Endothelial cell of umbilical vein (primary cell): ENCODE measurements at regions not wholly inside any gene's neighbourhood (a gene's known extent, or its start where the extent isn't known, plus 50 kb on each side); places are given as distances from the start of the nearest gene placed in this dataset.
A peak's percentile ranks its signal among the peaks of the same experiment; 100 is the strongest.

Source experiments
- BruUV-seq: library from RNA; stranded (reverse); fragments of 400-500 nt; replicated peaks from 2 replicates; lab custom pipeline; 2021; lab: Mats Ljungman, UMichigan
- CTCF ChIA-PET: fragments of 300-600, 350-600 bp; sonication (Branson Sonifier 250); formaldehyde crosslinking; loops from one replicate; lab custom pipeline; 2021; ENCODE audit warnings: antibody characterized with exemption, inconsistent platforms; lab: Charles Lee
- POLR2A ChIA-PET: fragments of 300-600, 350-600 bp; sonication (Branson Sonifier 250); formaldehyde crosslinking; loops from one replicate; lab custom pipeline; 2021; ENCODE audit warnings: antibody characterized with exemption, inconsistent platforms; lab: Charles Lee
- DNase-seq: peaks from one replicate; pipeline ENCODE4 v3.0.0-alpha.2; 2011; ENCODE audit warnings: low read depth, low spot score
- FAIRE-seq: peaks from 2 replicates; lab custom pipeline; 2011; peaks lifted over from hg19 to GRCh38; lab: Jason Lieb, UNC
- H2AFZ ChIP-seq: 2 replicates; pipeline ENCODE4 v1.6.0; 2012; ENCODE audit warnings: low read depth, low read length, control low read depth, inconsistent platforms
- H3K27ac ChIP-seq: 2 replicates; pipeline ENCODE4 v1.5.1; 2011; ENCODE audit warnings: low read depth, mild to moderate bottlenecking, control low read depth, low read length, moderate library complexity; ENCODE audit not compliant: insufficient read depth
- H3K27me3 ChIP-seq, 2 experiments: 2 replicates each; pipeline versions ENCODE4 v1.6.0 to v1.6.1; 2011; ENCODE audit warnings: low read length in 2 of 2, mixed read lengths in 1 of 2; ENCODE audit not compliant: control insufficient read depth in 2 of 2, insufficient read depth in 2 of 2
- H3K36me3 ChIP-seq, 2 experiments: 2 replicates in 1 of 2; 3 replicates in 1 of 2; pipeline ENCODE4 v1.5.1; 2011; ENCODE audit warnings: low read length in 2 of 2, mild to moderate bottlenecking in 1 of 2, moderate library complexity in 1 of 2; ENCODE audit not compliant: control insufficient read depth in 2 of 2, insufficient read depth in 2 of 2; ENCODE audit errors: extremely low read depth in 1 of 2
- H3K4me1 ChIP-seq: 3 replicates; pipeline ENCODE4 v1.5.1; 2011; ENCODE audit warnings: mild to moderate bottlenecking, low read length; ENCODE audit not compliant: control insufficient read depth, insufficient read depth; ENCODE audit errors: extremely low read depth
- H3K4me2 ChIP-seq: 2 replicates; pipeline ENCODE4 v1.6.1; 2011; ENCODE audit warnings: low read length, control low read depth, mixed read lengths; ENCODE audit not compliant: insufficient read depth
- H3K4me3 ChIP-seq, 3 experiments: fragments of 200-600 bp in 1 of 3; sonication (generic), shearing (Covaris generic) in 1 of 3; replicated peaks in 1 of 3; 2 replicates each; pipeline ENCODE4 v1.5.1; 2011 to 2016; ENCODE audit warnings: control low read depth in 3 of 3, low read length in 3 of 3, mild to moderate bottlenecking in 2 of 3, inconsistent platforms in 1 of 3, low read depth in 1 of 3, moderate library complexity in 1 of 3; ENCODE audit not compliant: insufficient read depth in 1 of 3
- H3K79me2 ChIP-seq: 2 replicates; pipeline ENCODE4 v1.6.0; 2012; ENCODE audit warnings: low read length, inconsistent platforms; ENCODE audit not compliant: control insufficient read depth, insufficient read depth
- H3K9ac ChIP-seq: replicated peaks from 2 replicates; pipeline ENCODE3; 2011; ENCODE audit warnings: low read length, control low read depth; ENCODE audit not compliant: insufficient read depth; ENCODE audit errors: extremely low read depth
- H3K9me1 ChIP-seq: replicated peaks from 3 replicates; pipeline ENCODE4 v1.6.0; 2011; ENCODE audit warnings: mild to moderate bottlenecking, low read length; ENCODE audit not compliant: control insufficient read depth, insufficient read depth; ENCODE audit errors: extremely low read depth
- H3K9me3 ChIP-seq: replicated peaks from 2 replicates; pipeline ENCODE4 v1.5.1; 2012; ENCODE audit warnings: low read length, inconsistent platforms; ENCODE audit not compliant: control insufficient read depth, insufficient read depth
- H4K20me1 ChIP-seq: replicated peaks from 2 replicates; pipeline ENCODE3; 2011; ENCODE audit warnings: mild to moderate bottlenecking, low read length; ENCODE audit not compliant: control insufficient read depth, insufficient read depth; ENCODE audit errors: extremely low read depth
- EZH2 ChIP-seq: IDR thresholded peaks from 2 replicates; pipeline ENCODE4 v1.6.1; 2012; ENCODE audit warnings: borderline replicate concordance, low read depth, mild to moderate bottlenecking, moderate library complexity, low read length, inconsistent platforms; ENCODE audit not compliant: severe bottlenecking
- FOS ChIP-seq: IDR thresholded peaks from 2 replicates; pipeline ENCODE4 v1.6.1; 2011; ENCODE audit warnings: mild to moderate bottlenecking, low read length, moderate library complexity, borderline replicate concordance; ENCODE audit not compliant: insufficient read depth
- GATA2 ChIP-seq: IDR thresholded peaks from 2 replicates; pipeline ENCODE4 v1.7.0; 2011; ENCODE audit warnings: low read depth, mild to moderate bottlenecking, moderate library complexity, mixed read lengths, low read length; ENCODE audit not compliant: insufficient read length, insufficient read depth
- JUN ChIP-seq: IDR thresholded peaks from 2 replicates; pipeline ENCODE4 v1.6.1; 2011; ENCODE audit warnings: borderline replicate concordance, low read depth; ENCODE audit not compliant: insufficient read length, insufficient read depth
- MYC ChIP-seq: IDR thresholded peaks from one replicate; pipeline ENCODE4 v1.6.1; 2011; ENCODE audit warnings: mild to moderate bottlenecking, low read depth, low read length
- POLR2A ChIP-seq: IDR thresholded peaks from 2 replicates; pipeline ENCODE4 v1.6.1; 2012; ENCODE audit warnings: low read depth, mild to moderate bottlenecking, control low read depth, low read length
- POLR2AphosphoS5 ChIP-seq: IDR thresholded peaks from 2 replicates; pipeline ENCODE4 v1.6.1; 2012; ENCODE audit warnings: low read depth, mild to moderate bottlenecking, control low read depth, low read length, moderate library complexity; ENCODE audit not compliant: insufficient read depth
- dilution Hi-C: fragments of 300-500 bp; cut with MboI; formaldehyde crosslinking; loops from one replicate; pipeline ENCODE4 v1.15.0; 2019; ENCODE audit warnings: low sequenced_read_pairs; ENCODE audit not compliant: extremely low pct_ligation_motif_present
- intact Hi-C: fragments of 100-400 bp; cut with micrococcal nuclease; formaldehyde crosslinking; loops from one replicate; pipeline ENCODE4 v1.10.0; 2022
- TF ChIP-seq, protein P1 (sequence below): IDR thresholded peaks from 2 replicates; pipeline ENCODE4 v1.6.1; 2011; ENCODE audit not compliant: insufficient read depth, insufficient read length
- TF ChIP-seq, protein P2 (sequence below), 2 donors: IDR thresholded peaks; 1 replicate in 1 of 2; 2 replicates in 1 of 2; pipeline ENCODE4 v1.5.1; 2011; ENCODE audit warnings: low read length in 2 of 2, mild to moderate bottlenecking in 2 of 2, moderate library complexity in 2 of 2, control low read depth in 1 of 2, inconsistent platforms in 1 of 2, low read depth in 1 of 2; ENCODE audit not compliant: insufficient read depth in 1 of 2; ENCODE audit errors: extremely low read depth in 1 of 2

DNA sequence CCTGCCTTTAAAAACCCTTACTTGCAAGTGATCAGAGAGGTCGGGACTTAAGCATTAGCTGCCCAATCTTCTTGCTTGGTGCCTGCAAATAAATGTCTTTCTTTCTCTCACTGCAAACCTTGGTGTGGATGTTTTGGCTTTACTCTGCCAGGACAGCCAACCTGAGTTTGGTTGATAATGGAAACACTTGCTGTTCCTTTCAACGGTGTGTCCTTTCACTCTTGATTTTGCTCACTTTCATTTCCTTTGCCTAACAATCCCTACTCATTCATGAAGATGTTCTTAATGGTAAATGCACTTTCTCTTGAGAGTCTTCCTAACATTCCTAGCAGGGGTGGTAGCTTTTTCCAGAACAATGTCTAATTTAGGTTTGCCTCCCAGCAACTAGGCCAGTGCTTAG lies 366.2 kb downstream of the HRH4 start:
- H2AFZ ChIP-seq = no peak overlapping the region
- no peaks in the 10 kb centered on the region for H3K9me1 ChIP-seq
- peaks cover 15% of the 10 kb centered on the region for H3K4me1 ChIP-seq
- H3K27ac ChIP-seq = no peak overlapping the region
- TF ChIP-seq GATA2 = no peak
- TF ChIP-seq MYC = no peak
- TF ChIP-seq JUN = no peak
- no peak for TF ChIP-seq EZH2
- TF ChIP-seq POLR2AphosphoS5 = no peak
- no peak for TF ChIP-seq FOS
- TF ChIP-seq, protein P1, sequence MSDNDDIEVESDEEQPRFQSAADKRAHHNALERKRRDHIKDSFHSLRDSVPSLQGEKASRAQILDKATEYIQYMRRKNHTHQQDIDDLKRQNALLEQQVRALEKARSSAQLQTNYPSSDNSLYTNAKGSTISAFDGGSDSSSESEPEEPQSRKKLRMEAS = no peak
- no peak for TF ChIP-seq POLR2A
- TF ChIP-seq, protein P2, sequence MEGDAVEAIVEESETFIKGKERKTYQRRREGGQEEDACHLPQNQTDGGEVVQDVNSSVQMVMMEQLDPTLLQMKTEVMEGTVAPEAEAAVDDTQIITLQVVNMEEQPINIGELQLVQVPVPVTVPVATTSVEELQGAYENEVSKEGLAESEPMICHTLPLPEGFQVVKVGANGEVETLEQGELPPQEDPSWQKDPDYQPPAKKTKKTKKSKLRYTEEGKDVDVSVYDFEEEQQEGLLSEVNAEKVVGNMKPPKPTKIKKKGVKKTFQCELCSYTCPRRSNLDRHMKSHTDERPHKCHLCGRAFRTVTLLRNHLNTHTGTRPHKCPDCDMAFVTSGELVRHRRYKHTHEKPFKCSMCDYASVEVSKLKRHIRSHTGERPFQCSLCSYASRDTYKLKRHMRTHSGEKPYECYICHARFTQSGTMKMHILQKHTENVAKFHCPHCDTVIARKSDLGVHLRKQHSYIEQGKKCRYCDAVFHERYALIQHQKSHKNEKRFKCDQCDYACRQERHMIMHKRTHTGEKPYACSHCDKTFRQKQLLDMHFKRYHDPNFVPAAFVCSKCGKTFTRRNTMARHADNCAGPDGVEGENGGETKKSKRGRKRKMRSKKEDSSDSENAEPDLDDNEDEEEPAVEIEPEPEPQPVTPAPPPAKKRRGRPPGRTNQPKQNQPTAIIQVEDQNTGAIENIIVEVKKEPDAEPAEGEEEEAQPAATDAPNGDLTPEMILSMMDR (IDR thresholded peaks at IDR 0.05; ENCODE audit: extremely low read depth in 1 of 2, insufficient read depth in 1 of 2, low read depth in 1 of 2, low read length in 2 of 2) = no peak
- peaks cover 0 to 3% of the 10 kb centered on the region in 2 experiments for H3K27me3 ChIP-seq
- no peak overlapping the region for H3K4me3 ChIP-seq
- intact Hi-C loops (no loop called here), dilution Hi-C loops (no loop called here)
- BruUV-seq = no TSS peak
- DNase-seq (no peak), FAIRE-seq (peak; percentile 63)
- ChIA-PET POLR2A (no interaction called here), CTCF (interaction anchor here (1.0 to 1.4 kb wide), 3 partner anchors 8 to 100 kb away, joined by 4 read pairs; no protein-coding TSS in a partner anchor)
- no peaks in the 10 kb centered on the region for H3K9me3 ChIP-seq
- H3K9ac ChIP-seq = no peak overlapping the region
- no peaks in the 10 kb centered on the region for H4K20me1 ChIP-seq
- H3K36me3 ChIP-seq = no peaks in the 10 kb centered on the region
- no peak overlapping the region for H3K4me2 ChIP-seq
- no peaks in the 10 kb centered on the region for H3K79me2 ChIP-seq
